ENCODE measurements at regions not wholly inside any gene's neighbourhood (a gene's known extent, or its start where the extent isn't known, plus 50 kb on each side); places are given as distances from the start of the nearest gene placed in this dataset.

DNA sequence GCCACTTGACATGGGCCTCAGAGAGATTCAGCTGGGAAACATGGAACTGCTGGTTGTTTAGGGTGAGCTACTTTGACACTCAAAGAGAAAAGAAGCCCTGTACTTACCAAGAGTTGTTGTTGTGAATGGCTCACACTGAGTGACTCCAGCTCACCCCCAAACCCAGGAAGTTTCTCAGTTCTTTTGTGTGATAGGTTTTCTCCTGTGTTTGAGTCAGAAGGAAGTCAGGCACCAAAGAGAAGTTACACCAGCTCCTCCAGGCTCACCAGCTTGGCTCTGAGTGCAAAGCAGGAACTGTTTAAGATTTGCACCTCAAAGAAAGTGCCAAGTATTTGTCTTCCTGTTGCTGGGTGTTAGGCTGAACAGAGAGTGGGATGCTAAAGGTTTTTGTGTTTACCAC, 111.2 kb upstream of the PROX1 start:
- TF ChIP-seq, protein P1, sequence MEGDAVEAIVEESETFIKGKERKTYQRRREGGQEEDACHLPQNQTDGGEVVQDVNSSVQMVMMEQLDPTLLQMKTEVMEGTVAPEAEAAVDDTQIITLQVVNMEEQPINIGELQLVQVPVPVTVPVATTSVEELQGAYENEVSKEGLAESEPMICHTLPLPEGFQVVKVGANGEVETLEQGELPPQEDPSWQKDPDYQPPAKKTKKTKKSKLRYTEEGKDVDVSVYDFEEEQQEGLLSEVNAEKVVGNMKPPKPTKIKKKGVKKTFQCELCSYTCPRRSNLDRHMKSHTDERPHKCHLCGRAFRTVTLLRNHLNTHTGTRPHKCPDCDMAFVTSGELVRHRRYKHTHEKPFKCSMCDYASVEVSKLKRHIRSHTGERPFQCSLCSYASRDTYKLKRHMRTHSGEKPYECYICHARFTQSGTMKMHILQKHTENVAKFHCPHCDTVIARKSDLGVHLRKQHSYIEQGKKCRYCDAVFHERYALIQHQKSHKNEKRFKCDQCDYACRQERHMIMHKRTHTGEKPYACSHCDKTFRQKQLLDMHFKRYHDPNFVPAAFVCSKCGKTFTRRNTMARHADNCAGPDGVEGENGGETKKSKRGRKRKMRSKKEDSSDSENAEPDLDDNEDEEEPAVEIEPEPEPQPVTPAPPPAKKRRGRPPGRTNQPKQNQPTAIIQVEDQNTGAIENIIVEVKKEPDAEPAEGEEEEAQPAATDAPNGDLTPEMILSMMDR (IDR thresholded peaks at IDR 0.05) = no peak
- TF ChIP-seq POLR2A (IDR thresholded peaks at IDR 0.05) = no peak

All from lower leg skin (tissue), 3 donors.